ENCODE measurements at regions not wholly inside any gene's neighbourhood (a gene's known extent, or its start where the extent isn't known, plus 50 kb on each side); places are given as distances from the start of the nearest gene placed in this dataset.

- H3K9me3 ChIP-seq (ENCODE audit: control insufficient read depth in 3 of 3, low read length in 3 of 3): no peaks in the 10 kb centered on the region
- no peak overlapping the region for H3K27ac ChIP-seq (ENCODE audit: low read depth, low read length)
- no peak overlapping the region for H3K9ac ChIP-seq (ENCODE audit: low read depth in 1 of 3, low read length in 3 of 3)
These were observed 663.0 kb downstream of the KCNA4 start for GRCh38 chr11:29353833-29354232.

GRCh38 chr11:29352273-29352795 is 664.5 kb downstream of the KCNA4 start:
- Histone ChIP-seq H3K27ac (ENCODE audit: low read depth, low read length) (no peak overlapping the region), H3K9me3 (ENCODE audit: control insufficient read depth in 3 of 3, low read length in 3 of 3) (no peaks in the 10 kb centered on the region), H3K36me3 (ENCODE audit: control insufficient read depth in 3 of 3, insufficient read depth in 3 of 3, low read length in 3 of 3) (no peaks in the 10 kb centered on the region), H3K27me3 (ENCODE audit: control insufficient read depth in 3 of 3, insufficient read depth in 3 of 3, low read length in 3 of 3) (no peaks in the 10 kb centered on the region), H3K9ac (ENCODE audit: low read depth in 1 of 3, low read length in 3 of 3) (no peak overlapping the region), H3K4me1 (ENCODE audit: control insufficient read depth in 3 of 3, insufficient read depth in 3 of 3, low read length in 3 of 3) (no peaks in the 10 kb centered on the region), H3K4me3 (ENCODE audit: low read length in 3 of 3) (no peak overlapping the region)

More at GRCh38 chr11:29353833-29354232, 663.0 kb downstream of the KCNA4 start:
- Histone ChIP-seq H3K4me3 (ENCODE audit: low read length in 3 of 3) (no peak overlapping the region), H3K27me3 (ENCODE audit: control insufficient read depth in 3 of 3, insufficient read depth in 3 of 3, low read length in 3 of 3) (no peaks in the 10 kb centered on the region), H3K36me3 (ENCODE audit: control insufficient read depth in 3 of 3, insufficient read depth in 3 of 3, low read length in 3 of 3) (no peaks in the 10 kb centered on the region), H3K4me1 (ENCODE audit: control insufficient read depth in 3 of 3, insufficient read depth in 3 of 3, low read length in 3 of 3) (no peaks in the 10 kb centered on the region)

GRCh38 chr11:29351301-29351873 is 665.4 kb downstream of the KCNA4 start:
- H3K4me3 ChIP-seq (ENCODE audit: low read length in 3 of 3): no peak overlapping the region
- no peaks in the 10 kb centered on the region for H3K36me3 ChIP-seq (ENCODE audit: control insufficient read depth in 3 of 3, insufficient read depth in 3 of 3, low read length in 3 of 3)
- H3K9ac ChIP-seq (ENCODE audit: low read depth in 1 of 3, low read length in 3 of 3): no peak overlapping the region
- no peaks in the 10 kb centered on the region for H3K9me3 ChIP-seq (ENCODE audit: control insufficient read depth in 3 of 3, low read length in 3 of 3)
- no peak overlapping the region for H3K27ac ChIP-seq (ENCODE audit: low read depth, low read length)
- H3K4me1 ChIP-seq (ENCODE audit: control insufficient read depth in 3 of 3, insufficient read depth in 3 of 3, low read length in 3 of 3): no peaks in the 10 kb centered on the region
- H3K27me3 ChIP-seq (ENCODE audit: control insufficient read depth in 3 of 3, insufficient read depth in 3 of 3, low read length in 3 of 3): no peaks in the 10 kb centered on the region

GRCh38 chr11:29343465-29344333 is 673.1 kb downstream of the KCNA4 start:
- no peak overlapping the region for H3K4me3 ChIP-seq (ENCODE audit: low read length in 3 of 3)
- no peaks in the 10 kb centered on the region for H3K4me1 ChIP-seq (ENCODE audit: control insufficient read depth in 3 of 3, insufficient read depth in 3 of 3, low read length in 3 of 3)
- no peak overlapping the region for H3K27ac ChIP-seq (ENCODE audit: low read depth, low read length)
- H3K9me3 ChIP-seq (ENCODE audit: control insufficient read depth in 3 of 3, low read length in 3 of 3): no peaks in the 10 kb centered on the region
- H3K27me3 ChIP-seq (ENCODE audit: control insufficient read depth in 3 of 3, insufficient read depth in 3 of 3, low read length in 3 of 3): peaks cover 0 to 3% (median 0%) of the 10 kb centered on the region in 3 donors
- no peak overlapping the region for H3K9ac ChIP-seq (ENCODE audit: low read depth in 1 of 3, low read length in 3 of 3)
- no peaks in the 10 kb centered on the region for H3K36me3 ChIP-seq (ENCODE audit: control insufficient read depth in 3 of 3, insufficient read depth in 3 of 3, low read length in 3 of 3)

GRCh38 chr11:29336727-29337575 is 679.9 kb downstream of the KCNA4 start:
- Histone ChIP-seq H3K36me3 (ENCODE audit: control insufficient read depth in 3 of 3, insufficient read depth in 3 of 3, low read length in 3 of 3) (no peaks in the 10 kb centered on the region), H3K4me1 (ENCODE audit: control insufficient read depth in 3 of 3, insufficient read depth in 3 of 3, low read length in 3 of 3) (no peaks in the 10 kb centered on the region), H3K27me3 (ENCODE audit: control insufficient read depth in 3 of 3, insufficient read depth in 3 of 3, low read length in 3 of 3) (peaks cover 0 to 8% (median 0%) of the 10 kb centered on the region in 3 donors), H3K27ac (ENCODE audit: low read depth, low read length) (no peak overlapping the region), H3K9me3 (ENCODE audit: control insufficient read depth in 3 of 3, low read length in 3 of 3) (no peaks in the 10 kb centered on the region), H3K4me3 (ENCODE audit: low read length in 3 of 3) (no peak overlapping the region), H3K9ac (ENCODE audit: low read depth in 1 of 3, low read length in 3 of 3) (no peak overlapping the region)

GRCh38 chr11:29334776-29335130 is 682.1 kb downstream of the KCNA4 start:
- Histone ChIP-seq H3K4me3 (ENCODE audit: low read length in 3 of 3) (no peak overlapping the region), H3K9me3 (ENCODE audit: control insufficient read depth in 3 of 3, low read length in 3 of 3) (no peaks in the 10 kb centered on the region), H3K27me3 (ENCODE audit: control insufficient read depth in 3 of 3, insufficient read depth in 3 of 3, low read length in 3 of 3) (peaks cover 0 to 5% (median 0%) of the 10 kb centered on the region in 3 donors), H3K27ac (ENCODE audit: low read depth, low read length) (no peak overlapping the region), H3K4me1 (ENCODE audit: control insufficient read depth in 3 of 3, insufficient read depth in 3 of 3, low read length in 3 of 3) (no peaks in the 10 kb centered on the region), H3K9ac (ENCODE audit: low read depth in 1 of 3, low read length in 3 of 3) (no peak overlapping the region), H3K36me3 (ENCODE audit: control insufficient read depth in 3 of 3, insufficient read depth in 3 of 3, low read length in 3 of 3) (no peaks in the 10 kb centered on the region)

GRCh38 chr11:29333993-29334775 is 682.6 kb downstream of the KCNA4 start:
- Histone ChIP-seq H3K36me3 (ENCODE audit: control insufficient read depth in 3 of 3, insufficient read depth in 3 of 3, low read length in 3 of 3) (no peaks in the 10 kb centered on the region), H3K9me3 (ENCODE audit: control insufficient read depth in 3 of 3, low read length in 3 of 3) (no peaks in the 10 kb centered on the region), H3K4me3 (ENCODE audit: low read length in 3 of 3) (no peak overlapping the region), H3K27ac (ENCODE audit: low read depth, low read length) (no peak overlapping the region), H3K4me1 (ENCODE audit: control insufficient read depth in 3 of 3, insufficient read depth in 3 of 3, low read length in 3 of 3) (no peaks in the 10 kb centered on the region), H3K27me3 (ENCODE audit: control insufficient read depth in 3 of 3, insufficient read depth in 3 of 3, low read length in 3 of 3) (peaks cover 0 to 5% (median 0%) of the 10 kb centered on the region in 3 donors), H3K9ac (ENCODE audit: low read depth in 1 of 3, low read length in 3 of 3) (no peak overlapping the region)

GRCh38 chr11:29331451-29332010 is 685.3 kb downstream of the KCNA4 start:
- Histone ChIP-seq H3K27me3 (ENCODE audit: control insufficient read depth in 3 of 3, insufficient read depth in 3 of 3, low read length in 3 of 3) (no peaks in the 10 kb centered on the region), H3K9ac (ENCODE audit: low read depth in 1 of 3, low read length in 3 of 3) (no peak overlapping the region), H3K36me3 (ENCODE audit: control insufficient read depth in 3 of 3, insufficient read depth in 3 of 3, low read length in 3 of 3) (no peaks in the 10 kb centered on the region), H3K27ac (ENCODE audit: low read depth, low read length) (no peak overlapping the region), H3K9me3 (ENCODE audit: control insufficient read depth in 3 of 3, low read length in 3 of 3) (no peaks in the 10 kb centered on the region), H3K4me1 (ENCODE audit: control insufficient read depth in 3 of 3, insufficient read depth in 3 of 3, low read length in 3 of 3) (no peaks in the 10 kb centered on the region), H3K4me3 (ENCODE audit: low read length in 3 of 3) (no peak overlapping the region)

GRCh38 chr11:29328961-29329441 is 687.8 kb downstream of the KCNA4 start:
- no peak overlapping the region for H3K4me3 ChIP-seq (ENCODE audit: low read length in 3 of 3)
- H3K4me1 ChIP-seq (ENCODE audit: control insufficient read depth in 3 of 3, insufficient read depth in 3 of 3, low read length in 3 of 3): no peaks in the 10 kb centered on the region
- H3K9me3 ChIP-seq (ENCODE audit: control insufficient read depth in 3 of 3, low read length in 3 of 3): no peaks in the 10 kb centered on the region
- H3K27ac ChIP-seq (ENCODE audit: low read depth, low read length): no peak overlapping the region
- H3K36me3 ChIP-seq (ENCODE audit: control insufficient read depth in 3 of 3, insufficient read depth in 3 of 3, low read length in 3 of 3): no peaks in the 10 kb centered on the region
- no peak overlapping the region for H3K9ac ChIP-seq (ENCODE audit: low read depth in 1 of 3, low read length in 3 of 3)
- no peaks in the 10 kb centered on the region for H3K27me3 ChIP-seq (ENCODE audit: control insufficient read depth in 3 of 3, insufficient read depth in 3 of 3, low read length in 3 of 3)
